Large intestine (tissue), 3 donors: ENCODE measurements at regions not wholly inside any gene's neighbourhood (a gene's known extent, or its start where the extent isn't known, plus 50 kb on each side); places are given as distances from the start of the nearest gene placed in this dataset.
"Not testable (repeated sequence)": the region's sequence is repeated elsewhere in the genome, so short reads cannot be mapped to it uniquely, and the experiment has no call there.

Experiments used
- DNase-seq, 2 donors: peaks; one replicate each; pipeline versions ENCODE4 v3.0.0 to v3.0.0-alpha.2; 2013
- H3K27ac ChIP-seq: one replicate; pipeline ENCODE4 v1.5.1; 2013; ENCODE audit warnings: low read length
- H3K27me3 ChIP-seq: 2 replicates; pipeline ENCODE4 v1.6.1; 2013; ENCODE audit warnings: low read length; ENCODE audit not compliant: control insufficient read depth, insufficient read depth
- H3K36me3 ChIP-seq: 2 replicates; pipeline ENCODE4 v1.6.1; 2013; ENCODE audit warnings: low read length; ENCODE audit not compliant: control insufficient read depth, insufficient read depth
- H3K4me1 ChIP-seq: one replicate; pipeline ENCODE4 v1.6.1; 2013; ENCODE audit warnings: low read length; ENCODE audit not compliant: control insufficient read depth, insufficient read depth
- H3K4me3 ChIP-seq: one replicate; pipeline ENCODE4 v1.5.1; 2013; ENCODE audit warnings: low read length
- H3K9me3 ChIP-seq: one replicate; pipeline ENCODE4 v1.6.1; 2013; ENCODE audit warnings: mild to moderate bottlenecking, low read depth, low read length, moderate library complexity; ENCODE audit not compliant: control insufficient read depth
- WGBS: methylation state at CpG from one replicate; pipeline ENCODE4 v1.1.5; 2013; ENCODE audit warnings: low lambda C conversion rate; ENCODE audit not compliant: insufficient coverage; 5-methylcytosine and 5-hydroxymethylcytosine counted together

- H3K4me1 ChIP-seq, H3K27ac ChIP-seq, H3K36me3 ChIP-seq, H3K9me3 ChIP-seq, H3K27me3 ChIP-seq, DNase-seq, H3K4me3 ChIP-seq: not testable (repeated sequence)
- no CpG with 5 or more reads among the region's 18 CpGs for WGBS
These were observed 159.1 kb upstream of the ZNF469 start for GRCh38 chr16:88223696-88224095.

- not testable (repeated sequence) for H3K9me3 ChIP-seq, H3K4me3 ChIP-seq, H3K4me1 ChIP-seq, DNase-seq, H3K36me3 ChIP-seq, H3K27ac ChIP-seq, H3K27me3 ChIP-seq
- WGBS: no CpG with 5 or more reads among the region's 34 CpGs
These were observed 158.4 kb upstream of the ZNF469 start for GRCh38 chr16:88224131-88224898.

- not testable (repeated sequence) for H3K9me3 ChIP-seq, H3K27ac ChIP-seq, H3K4me3 ChIP-seq, DNase-seq, H3K36me3 ChIP-seq, H3K4me1 ChIP-seq, H3K27me3 ChIP-seq
- WGBS: no CpG with 5 or more reads among the region's 10 CpGs
These were observed 157.0 kb upstream of the ZNF469 start for GRCh38 chr16:88225640-88226230.

- H3K4me1 ChIP-seq, H3K36me3 ChIP-seq, H3K4me3 ChIP-seq, DNase-seq, H3K27me3 ChIP-seq, H3K9me3 ChIP-seq, H3K27ac ChIP-seq: not testable (repeated sequence)
- WGBS: no CpG with 5 or more reads among the region's 14 CpGs
These were observed 156.5 kb upstream of the ZNF469 start for GRCh38 chr16:88226302-88226701.

- not testable (repeated sequence) for H3K27me3 ChIP-seq, H3K4me3 ChIP-seq, H3K4me1 ChIP-seq, H3K27ac ChIP-seq, H3K36me3 ChIP-seq, DNase-seq, H3K9me3 ChIP-seq
- WGBS: no CpG with 5 or more reads among the region's 35 CpGs
These were observed 155.6 kb upstream of the ZNF469 start for GRCh38 chr16:88227026-88227721.

- WGBS: no CpG with 5 or more reads among the region's 36 CpGs
- H3K9me3 ChIP-seq, DNase-seq, H3K27ac ChIP-seq, H3K4me3 ChIP-seq, H3K4me1 ChIP-seq, H3K27me3 ChIP-seq, H3K36me3 ChIP-seq: not testable (repeated sequence)
These were observed 154.9 kb upstream of the ZNF469 start for GRCh38 chr16:88227722-88228482.

GRCh38 chr16:88228751-88229150 is 154.0 kb upstream of the ZNF469 start:
- H3K36me3 ChIP-seq, H3K9me3 ChIP-seq, H3K4me1 ChIP-seq, H3K27ac ChIP-seq, H3K27me3 ChIP-seq, DNase-seq, H3K4me3 ChIP-seq: not testable (repeated sequence)
- no CpG with 5 or more reads among the region's 8 CpGs for WGBS

- H3K9me3 ChIP-seq, H3K4me3 ChIP-seq, H3K27me3 ChIP-seq, H3K27ac ChIP-seq, DNase-seq, H3K36me3 ChIP-seq: not testable (repeated sequence)
- peaks cover 11% of the 10 kb centered on the region for H3K4me1 ChIP-seq
- no CpG with 5 or more reads among the region's 12 CpGs for WGBS
These were observed 153.0 kb upstream of the ZNF469 start for GRCh38 chr16:88229710-88230109.

- not testable (repeated sequence) for H3K9me3 ChIP-seq, H3K27me3 ChIP-seq, DNase-seq, H3K36me3 ChIP-seq, H3K27ac ChIP-seq, H3K4me3 ChIP-seq
- no CpG with 5 or more reads among the region's 24 CpGs for WGBS
- H3K4me1 ChIP-seq: peaks cover 18% of the 10 kb centered on the region
These were observed 152.3 kb upstream of the ZNF469 start for GRCh38 chr16:88230276-88230966.
